ENCODE measurements at regions not wholly inside any gene's neighbourhood (a gene's known extent, or its start where the extent isn't known, plus 50 kb on each side); places are given as distances from the start of the nearest gene placed in this dataset.

GRCh38 chr2:41873102-41874031, 174.5 kb upstream of the PKDCC start:
- DNase-seq (ENCODE audit: low spot score) (no peak), ATAC-seq (ENCODE audit: low read depth) (no peak)
- Histone ChIP-seq H3K36me3 (ENCODE audit: low read depth) (no peaks in the 10 kb centered on the region), H3K4me1 (ENCODE audit: insufficient read depth, poor library complexity, severe bottlenecking) (no peaks in the 10 kb centered on the region), H3K4me3 (ENCODE audit: severe bottlenecking) (no peak overlapping the region), H3K9me3 (ENCODE audit: severe bottlenecking) (no peaks in the 10 kb centered on the region), H3K27me3 (ENCODE audit: insufficient read depth, poor library complexity, severe bottlenecking) (no peaks in the 10 kb centered on the region), H3K27ac (ENCODE audit: poor library complexity, severe bottlenecking) (no peak overlapping the region)
- no peak for TF ChIP-seq CTCF (IDR thresholded peaks at IDR 0.05; ENCODE audit: poor library complexity, severe bottlenecking)

GRCh38 chr2:41877114-41877678, 170.6 kb upstream of the PKDCC start:
- H3K9me3 ChIP-seq (ENCODE audit: severe bottlenecking) = no peaks in the 10 kb centered on the region
- no peaks in the 10 kb centered on the region for H3K27me3 ChIP-seq (ENCODE audit: insufficient read depth, poor library complexity, severe bottlenecking)
- no peak for TF ChIP-seq CTCF (IDR thresholded peaks at IDR 0.05; ENCODE audit: poor library complexity, severe bottlenecking)
- H3K36me3 ChIP-seq (ENCODE audit: low read depth) = no peaks in the 10 kb centered on the region
- DNase-seq (ENCODE audit: low spot score) (no peak), ATAC-seq (ENCODE audit: low read depth) (no peak)
- no peaks in the 10 kb centered on the region for H3K4me1 ChIP-seq (ENCODE audit: insufficient read depth, poor library complexity, severe bottlenecking)
- H3K27ac ChIP-seq (ENCODE audit: poor library complexity, severe bottlenecking) = no peak overlapping the region
- no peak overlapping the region for H3K4me3 ChIP-seq (ENCODE audit: severe bottlenecking)

GRCh38 chr2:41878056-41878455, 169.8 kb upstream of the PKDCC start:
- H3K27me3 ChIP-seq (ENCODE audit: insufficient read depth, poor library complexity, severe bottlenecking) = no peaks in the 10 kb centered on the region
- no peak overlapping the region for H3K4me3 ChIP-seq (ENCODE audit: severe bottlenecking)
- ATAC-seq (ENCODE audit: low read depth) (no peak), DNase-seq (ENCODE audit: low spot score) (no peak)
- H3K36me3 ChIP-seq (ENCODE audit: low read depth) = no peaks in the 10 kb centered on the region
- H3K9me3 ChIP-seq (ENCODE audit: severe bottlenecking) = no peaks in the 10 kb centered on the region
- TF ChIP-seq CTCF (IDR thresholded peaks at IDR 0.05; ENCODE audit: poor library complexity, severe bottlenecking) = no peak
- H3K27ac ChIP-seq (ENCODE audit: poor library complexity, severe bottlenecking) = no peak overlapping the region
- no peaks in the 10 kb centered on the region for H3K4me1 ChIP-seq (ENCODE audit: insufficient read depth, poor library complexity, severe bottlenecking)

GRCh38 chr2:41878716-41879234, 169.0 kb upstream of the PKDCC start:
- H3K4me3 ChIP-seq (ENCODE audit: severe bottlenecking) = no peak overlapping the region
- no peak for TF ChIP-seq CTCF (IDR thresholded peaks at IDR 0.05; ENCODE audit: poor library complexity, severe bottlenecking)
- H3K4me1 ChIP-seq (ENCODE audit: insufficient read depth, poor library complexity, severe bottlenecking) = no peaks in the 10 kb centered on the region
- no peak for DNase-seq (ENCODE audit: low spot score)
- H3K36me3 ChIP-seq (ENCODE audit: low read depth) = no peaks in the 10 kb centered on the region
- H3K27me3 ChIP-seq (ENCODE audit: insufficient read depth, poor library complexity, severe bottlenecking) = no peaks in the 10 kb centered on the region
- H3K9me3 ChIP-seq (ENCODE audit: severe bottlenecking) = no peaks in the 10 kb centered on the region
- no peak for ATAC-seq (ENCODE audit: low read depth)
- no peak overlapping the region for H3K27ac ChIP-seq (ENCODE audit: poor library complexity, severe bottlenecking)

Data from RWPE2 (cell line).